ENCODE measurements at regions not wholly inside any gene's neighbourhood (a gene's known extent, or its start where the extent isn't known, plus 50 kb on each side); places are given as distances from the start of the nearest gene placed in this dataset.

DNA sequence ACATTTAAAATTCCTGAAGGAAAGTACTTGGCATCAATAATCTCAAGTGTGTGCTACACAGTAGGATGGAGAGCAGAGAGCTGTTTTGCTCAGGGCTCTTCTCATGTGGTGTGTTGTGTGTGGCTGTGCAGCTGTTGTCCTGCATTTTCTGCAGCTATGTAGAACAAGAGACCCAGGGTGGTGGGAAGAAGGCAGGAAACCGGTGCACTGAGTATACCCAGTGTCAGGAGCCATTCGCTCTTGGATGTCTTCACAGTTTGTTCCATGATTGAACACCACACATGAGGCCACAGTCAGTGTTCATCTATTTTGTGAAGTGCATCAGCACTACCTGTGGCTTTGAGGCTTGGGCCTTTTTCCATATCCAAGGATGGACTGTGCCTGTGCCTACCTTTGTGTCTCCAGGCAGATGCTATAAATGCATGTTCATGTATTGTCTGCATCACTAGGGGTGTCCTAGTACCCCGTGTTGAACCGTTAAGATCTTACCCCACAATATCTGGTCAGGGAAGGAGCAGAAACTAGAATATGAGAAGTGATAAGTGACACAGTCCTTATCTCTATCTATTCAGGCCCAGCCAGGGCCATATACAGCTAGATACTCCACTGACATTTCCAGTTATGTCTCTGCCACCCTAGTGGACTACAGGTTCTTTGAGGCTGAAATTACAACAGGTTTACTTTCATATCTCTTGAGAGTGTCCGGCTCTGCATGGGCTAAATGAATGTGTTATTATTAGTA, 194.3 kb downstream of the NR2F2 start:
- DNase-seq (ENCODE audit: low spot score) = no peak

- DNase-seq (ENCODE audit: low spot score) = no peak
These were observed 204.6 kb downstream of the NR2F2 start for GRCh38 chr15:96535148-96535547.

- no peak for DNase-seq (ENCODE audit: low spot score)
These were observed 208.0 kb downstream of the NR2F2 start for GRCh38 chr15:96538491-96538890.

DNA sequence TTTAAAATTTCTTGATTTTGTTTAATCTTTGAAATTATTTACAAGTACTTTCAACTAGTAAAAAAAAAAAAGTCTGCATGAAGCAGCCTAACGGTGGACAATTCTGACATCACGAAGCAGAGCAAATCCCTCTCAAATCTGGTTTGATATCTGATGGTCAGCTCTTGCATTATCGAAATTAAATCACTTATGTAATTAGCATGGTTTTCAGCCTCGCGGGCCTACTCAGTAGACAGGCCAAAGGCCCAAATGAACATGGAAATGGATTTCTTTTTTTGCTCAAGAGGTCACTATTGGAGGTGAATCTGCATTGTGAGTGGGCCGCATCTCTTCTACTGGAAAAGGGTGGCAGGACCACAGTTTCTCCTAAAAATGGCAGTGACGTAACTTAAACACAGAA, 209.8 kb downstream of the NR2F2 start:
- no peak for DNase-seq (ENCODE audit: low spot score)

DNA sequence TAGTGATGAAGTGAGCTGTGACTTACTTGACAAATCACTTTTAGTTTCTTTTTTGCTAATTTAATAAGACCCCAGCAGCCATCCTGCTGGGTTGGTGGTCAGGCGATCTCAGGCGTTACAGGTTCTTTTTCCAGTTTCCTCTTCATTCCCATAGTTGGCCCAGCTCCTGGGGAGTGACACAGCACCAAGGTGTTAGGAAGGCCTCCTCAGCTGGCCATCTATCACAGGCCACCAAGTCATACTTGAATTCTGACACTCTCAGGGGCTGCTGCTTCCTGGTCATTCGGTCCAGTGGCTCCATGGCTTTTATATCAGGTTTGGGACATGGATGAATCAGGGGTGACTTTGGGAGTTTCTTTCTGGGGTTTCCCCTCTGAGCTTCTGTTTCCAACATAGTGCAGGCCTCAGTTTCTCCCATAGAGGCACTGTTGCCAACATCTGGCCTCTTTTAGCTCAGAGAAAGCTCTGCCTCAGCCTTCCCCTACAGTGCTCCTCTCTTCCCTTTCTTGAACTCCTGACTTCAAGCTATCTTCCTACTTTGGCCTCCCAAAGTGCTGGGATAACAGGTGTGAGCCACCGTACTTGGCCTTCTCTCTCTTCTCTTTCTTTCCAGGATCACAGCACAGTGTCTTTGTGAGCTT, 211.8 kb downstream of the NR2F2 start:
- no peak for DNase-seq (ENCODE audit: low spot score)

- DNase-seq (ENCODE audit: low spot score) = no peak
These were observed 213.8 kb downstream of the NR2F2 start for GRCh38 chr15:96544162-96544756.

DNA sequence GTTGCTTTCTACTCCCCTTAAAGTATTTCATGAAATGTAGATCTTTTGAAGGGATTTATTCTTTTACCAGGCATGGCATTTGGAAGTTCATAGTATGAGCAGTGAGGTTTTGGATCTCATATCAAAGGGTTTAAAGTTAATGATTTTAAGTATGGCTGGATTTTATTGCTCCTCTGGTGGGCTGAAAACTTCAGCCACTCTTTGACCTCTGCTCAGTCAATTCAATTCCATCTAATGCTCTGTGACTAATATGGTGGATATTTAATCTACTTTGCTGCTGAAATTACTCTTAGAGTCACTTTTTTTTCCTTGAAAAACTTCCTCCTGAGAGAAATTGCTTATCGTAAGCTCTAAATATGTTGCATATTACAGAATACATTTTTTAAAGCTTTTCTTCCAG, 218.6 kb downstream of the NR2F2 start:
- no peak for DNase-seq (ENCODE audit: low spot score)

DNA sequence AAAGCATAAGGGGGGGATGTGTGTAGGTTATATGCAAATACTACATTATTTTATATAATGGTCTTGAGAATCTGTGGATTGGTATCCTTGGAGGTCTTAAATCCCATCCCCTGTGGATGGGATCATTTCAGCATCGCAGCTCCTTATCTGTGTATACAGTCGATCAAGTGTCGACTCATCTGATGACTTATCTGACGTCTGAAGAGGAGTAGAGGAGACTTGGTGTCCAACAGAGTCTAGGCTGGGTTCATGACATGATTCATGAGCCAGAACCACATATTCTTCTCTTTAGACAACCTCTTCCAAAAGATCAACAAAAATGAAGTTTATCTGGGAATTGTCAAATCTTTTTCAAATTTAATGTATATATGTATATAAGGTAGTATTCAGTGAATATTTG, 220.7 kb downstream of the NR2F2 start:
- DNase-seq (ENCODE audit: low spot score) = no peak

DNA sequence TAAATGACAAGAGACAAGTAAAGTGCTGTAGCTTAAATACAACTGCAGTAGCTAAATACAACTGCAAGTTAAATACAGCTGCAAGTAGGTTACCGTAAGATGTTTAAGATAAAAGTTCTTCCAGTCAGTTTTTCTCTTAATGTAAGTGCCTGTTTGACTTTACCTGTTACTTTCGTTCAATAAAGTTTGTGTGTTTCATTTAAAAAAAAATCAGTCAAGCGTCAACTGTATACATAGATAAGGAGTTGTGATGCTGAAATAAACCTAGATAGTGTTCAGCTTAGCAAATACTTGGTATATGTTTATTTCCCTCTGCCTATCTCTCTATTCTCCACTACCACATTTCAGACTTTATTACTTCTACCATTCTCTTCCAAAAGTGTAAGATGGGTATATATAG, 221.2 kb downstream of the NR2F2 start:
- DNase-seq (ENCODE audit: low spot score) = no peak

DNA sequence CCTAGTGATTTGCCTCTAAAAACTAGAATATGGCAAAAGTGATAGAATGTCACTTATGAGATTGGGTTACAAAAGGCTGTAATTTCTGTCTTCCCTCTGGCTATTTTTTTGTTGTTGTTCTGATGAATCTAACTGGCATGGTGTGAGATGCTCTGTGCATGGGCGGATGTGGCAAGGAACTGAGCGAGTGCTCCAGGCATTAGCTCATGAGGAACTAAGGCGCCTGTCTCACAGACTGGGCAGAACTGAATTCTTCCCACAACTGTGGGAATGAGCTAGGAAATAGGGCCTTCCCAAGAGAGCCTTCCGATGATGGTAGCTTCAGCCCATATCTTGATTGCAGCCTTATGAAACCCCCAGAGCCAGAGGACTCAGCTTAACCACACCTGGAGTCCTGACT, 222.5 kb downstream of the NR2F2 start:
- DNase-seq (ENCODE audit: low spot score) = no peak

DNA sequence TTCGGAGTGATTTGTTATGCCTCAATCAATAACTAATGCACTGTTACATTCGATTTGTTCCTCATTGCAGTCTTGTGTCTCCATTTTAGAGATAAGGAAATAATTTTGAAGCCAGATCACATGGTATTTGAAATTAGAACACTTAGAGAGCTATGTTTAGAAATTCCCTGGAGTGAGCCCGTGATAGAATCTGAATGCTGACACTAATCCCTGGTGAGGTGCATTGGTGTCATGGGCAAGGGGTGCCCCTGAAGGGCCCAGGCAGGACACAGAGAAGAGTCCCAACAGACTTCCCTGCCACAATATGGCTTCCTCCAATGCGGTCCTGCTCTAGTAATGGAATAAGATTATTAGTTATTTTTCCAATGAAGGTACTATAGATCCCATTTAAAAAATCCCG, 223.0 kb downstream of the NR2F2 start:
- no peak for DNase-seq (ENCODE audit: low spot score)

GRCh38 chr15:96553931-96554330, 223.4 kb downstream of the NR2F2 start:
- DNase-seq (ENCODE audit: low spot score) = no peak

DNA sequence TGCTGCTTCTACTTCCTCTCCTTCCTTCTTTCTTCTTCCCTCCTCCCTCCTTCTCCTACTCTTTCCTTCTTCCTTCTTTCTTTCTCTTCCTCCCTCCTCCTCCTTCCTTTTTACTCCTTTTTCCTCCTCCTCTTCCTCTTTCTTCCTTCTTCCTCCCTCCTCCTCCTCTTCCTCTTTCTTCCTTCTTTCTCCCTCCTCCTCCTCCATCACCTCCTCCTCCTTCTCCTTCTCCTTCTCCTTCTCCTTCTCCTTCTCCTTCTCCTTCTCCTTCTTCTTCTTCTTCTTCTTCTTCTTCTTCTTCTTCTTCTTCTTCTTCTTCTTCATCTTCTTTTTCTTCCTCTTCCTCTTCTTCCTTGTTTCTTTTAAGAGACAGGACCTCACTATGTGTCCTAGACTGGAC, 224.0 kb downstream of the NR2F2 start:
- no peak for DNase-seq (ENCODE audit: low spot score)

GRCh38 chr15:96559087-96559486, 228.6 kb downstream of the NR2F2 start:
- no peak for DNase-seq (ENCODE audit: low spot score)

DNA sequence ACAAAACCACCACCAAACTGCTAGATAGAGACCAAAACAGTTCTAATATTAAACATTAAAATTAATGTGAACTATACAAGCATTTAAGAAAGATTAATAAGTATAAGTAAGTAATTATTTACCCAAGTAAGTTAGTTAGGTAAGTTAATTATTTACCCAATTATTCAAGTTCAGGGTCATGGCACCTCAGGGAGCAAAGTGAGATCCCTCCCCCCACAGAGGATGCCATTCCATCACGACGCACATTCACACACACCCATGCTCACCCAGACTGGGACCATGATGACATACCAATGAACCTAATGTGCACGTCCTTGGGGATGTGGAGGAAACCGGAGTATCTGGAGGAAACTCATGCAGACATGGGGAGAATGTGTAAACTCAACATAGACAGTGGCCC, 229.1 kb downstream of the NR2F2 start:
- DNase-seq (ENCODE audit: low spot score) = no peak

DNA sequence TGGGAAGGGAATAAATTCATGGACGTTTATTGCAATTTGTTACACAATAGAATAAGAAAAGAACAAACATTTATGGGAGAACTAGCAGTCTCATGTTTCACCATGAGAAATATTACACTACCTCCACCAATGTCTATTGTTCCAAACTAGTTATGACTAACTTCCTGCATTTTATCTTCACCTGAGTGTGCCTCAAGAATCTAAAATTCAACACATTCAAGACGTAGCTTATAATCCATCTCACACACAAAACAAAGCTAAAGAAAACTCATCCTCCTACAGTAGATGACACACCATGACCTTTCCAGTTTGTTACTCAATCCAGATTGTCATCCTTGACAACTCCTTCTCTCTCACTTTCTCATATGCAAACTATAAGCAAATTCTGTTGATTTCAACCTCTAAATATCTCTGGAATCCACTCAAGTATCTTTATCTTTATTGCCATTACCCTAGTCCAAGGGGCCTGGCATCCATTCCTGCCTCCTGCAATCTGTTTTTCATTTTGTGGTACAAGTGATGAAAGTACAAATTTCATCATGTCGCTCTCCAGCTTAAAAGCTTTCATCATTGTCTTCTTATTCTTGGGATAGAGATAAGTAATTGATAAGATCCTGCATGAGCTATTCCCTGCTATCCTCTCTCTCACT, 229.9 kb downstream of the NR2F2 start:
- no peak for DNase-seq (ENCODE audit: low spot score)

- DNase-seq (ENCODE audit: low spot score) = no peak
These were observed 231.1 kb downstream of the NR2F2 start for GRCh38 chr15:96561593-96561992.

- DNase-seq (ENCODE audit: low spot score) = no peak
These were observed 234.0 kb downstream of the NR2F2 start for GRCh38 chr15:96564546-96564945.

- DNase-seq (ENCODE audit: low spot score) = no peak
These were observed 234.8 kb downstream of the NR2F2 start for GRCh38 chr15:96565266-96565665.

- no peak for DNase-seq (ENCODE audit: low spot score)
These were observed 244.3 kb downstream of the NR2F2 start for GRCh38 chr15:96574782-96575181.

- DNase-seq (ENCODE audit: low spot score) = no peak
These were observed 246.1 kb downstream of the NR2F2 start for GRCh38 chr15:96576596-96576995.

- no peak for DNase-seq (ENCODE audit: low spot score)
These were observed 247.9 kb downstream of the NR2F2 start for GRCh38 chr15:96578393-96578792.

- DNase-seq (ENCODE audit: low spot score) = no peak
These were observed 250.9 kb downstream of the NR2F2 start for GRCh38 chr15:96581371-96581770.
